Esophagus muscularis mucosa (tissue), 3 donors: ENCODE measurements at regions not wholly inside any gene's neighbourhood (a gene's known extent, or its start where the extent isn't known, plus 50 kb on each side); places are given as distances from the start of the nearest gene placed in this dataset.

Experiments
- CTCF ChIP-seq, 3 experiments: fragments of 200-600 bp in 2 of 3; fragments of 450-650 bp in 1 of 3; sonication (generic) in 2 of 3; IDR thresholded peaks; one replicate each; pipeline ENCODE4 v1.5.1; 2017 to 2019; ENCODE audit warnings: antibody characterized with exemption in 3 of 3, mild to moderate bottlenecking in 2 of 3, moderate library complexity in 1 of 3
- EP300 ChIP-seq: sonication (generic); formaldehyde crosslinking; IDR thresholded peaks from one replicate; pipeline ENCODE4 v1.6.1; 2017; ENCODE audit warnings: antibody characterized with exemption

GRCh38 chr2:34037157-34037556 lies 438.1 kb upstream of the FAM98A start:
- no peak for TF ChIP-seq CTCF (IDR thresholded peaks at IDR 0.05)
- no peak for TF ChIP-seq EP300
